ENCODE measurements at regions not wholly inside any gene's neighbourhood (a gene's known extent, or its start where the extent isn't known, plus 50 kb on each side); places are given as distances from the start of the nearest gene placed in this dataset.

DNA sequence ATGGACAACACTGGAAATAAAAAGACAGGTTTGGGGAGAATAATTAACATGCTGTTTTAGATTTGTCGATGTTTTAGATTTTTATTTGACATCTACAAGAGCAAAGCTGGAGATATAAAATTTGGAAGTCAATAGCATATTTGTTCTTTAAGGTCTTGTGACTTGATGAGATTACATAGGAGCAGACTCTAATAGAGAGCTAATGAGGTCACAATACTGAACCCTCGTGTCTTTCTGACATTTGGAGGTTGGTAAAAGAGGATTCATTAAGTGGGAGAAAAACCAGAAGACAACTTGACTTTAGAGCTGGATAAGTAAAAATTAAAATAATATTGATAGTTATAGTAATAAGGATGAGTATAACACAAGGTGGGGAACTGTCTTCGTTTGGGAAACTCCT, 322.7 kb upstream of the SEMA6A start:
- Histone ChIP-seq H3K36me3 (ENCODE audit: low read depth) (no peaks in the 10 kb centered on the region), H3K27me3 (ENCODE audit: insufficient read depth, low read depth) (peaks cover 11% of the 10 kb centered on the region; the same call in 1 of the 2 replicates), H4K20me1 (ENCODE audit: insufficient read depth) (no peaks in the 10 kb centered on the region), H3K4me3 (no peak overlapping the region), H3K4me1 (replicated peaks; ENCODE audit: insufficient read depth) (no peaks in the 10 kb centered on the region), H3K9me3 (ENCODE audit: insufficient read depth, low read depth) (no peaks in the 10 kb centered on the region), H3F3A (ENCODE audit: insufficient read depth, low read depth) (no peaks in the 10 kb centered on the region), H3K27ac (no peak overlapping the region), H3K9me2 (ENCODE audit: insufficient read depth) (no peaks in the 10 kb centered on the region), H3K4me2 (no peak overlapping the region), H3K79me2 (ENCODE audit: low read depth) (no peaks in the 10 kb centered on the region), H2AFZ (no peak overlapping the region)
- no TSS peak for BruUV-seq (replicated peaks)
- POLR2A ChIA-PET (ENCODE audit: unreplicated experiment), result no interaction called here
- DNase-seq, result no peak
- TF ChIP-seq, protein P1, sequence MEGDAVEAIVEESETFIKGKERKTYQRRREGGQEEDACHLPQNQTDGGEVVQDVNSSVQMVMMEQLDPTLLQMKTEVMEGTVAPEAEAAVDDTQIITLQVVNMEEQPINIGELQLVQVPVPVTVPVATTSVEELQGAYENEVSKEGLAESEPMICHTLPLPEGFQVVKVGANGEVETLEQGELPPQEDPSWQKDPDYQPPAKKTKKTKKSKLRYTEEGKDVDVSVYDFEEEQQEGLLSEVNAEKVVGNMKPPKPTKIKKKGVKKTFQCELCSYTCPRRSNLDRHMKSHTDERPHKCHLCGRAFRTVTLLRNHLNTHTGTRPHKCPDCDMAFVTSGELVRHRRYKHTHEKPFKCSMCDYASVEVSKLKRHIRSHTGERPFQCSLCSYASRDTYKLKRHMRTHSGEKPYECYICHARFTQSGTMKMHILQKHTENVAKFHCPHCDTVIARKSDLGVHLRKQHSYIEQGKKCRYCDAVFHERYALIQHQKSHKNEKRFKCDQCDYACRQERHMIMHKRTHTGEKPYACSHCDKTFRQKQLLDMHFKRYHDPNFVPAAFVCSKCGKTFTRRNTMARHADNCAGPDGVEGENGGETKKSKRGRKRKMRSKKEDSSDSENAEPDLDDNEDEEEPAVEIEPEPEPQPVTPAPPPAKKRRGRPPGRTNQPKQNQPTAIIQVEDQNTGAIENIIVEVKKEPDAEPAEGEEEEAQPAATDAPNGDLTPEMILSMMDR (conservative IDR thresholded peaks at IDR 0.05), result no peak
- no peak for TF ChIP-seq EZH2 (IDR thresholded peaks at IDR 0.05; ENCODE audit: low read depth)
- CTCF ChIA-PET, result no interaction called here
- intact Hi-C loops (cut with micrococcal nuclease; ENCODE audit: unreplicated experiment), result no loop called here

GRCh38 chr5:116896001-116896400, 321.4 kb upstream of the SEMA6A start:
- no peak for TF ChIP-seq EZH2 (IDR thresholded peaks at IDR 0.05; ENCODE audit: low read depth)
- TF ChIP-seq, protein P1 (conservative IDR thresholded peaks at IDR 0.05), result no peak
- Histone ChIP-seq H3K4me1 (replicated peaks; ENCODE audit: insufficient read depth) (no peaks in the 10 kb centered on the region), H3K27ac (no peak overlapping the region), H3K4me3 (no peak overlapping the region), H3K79me2 (ENCODE audit: low read depth) (no peaks in the 10 kb centered on the region), H2AFZ (no peak overlapping the region), H3K9me2 (ENCODE audit: insufficient read depth) (no peaks in the 10 kb centered on the region), H3K9me3 (ENCODE audit: insufficient read depth, low read depth) (no peaks in the 10 kb centered on the region), H3K4me2 (no peak overlapping the region), H4K20me1 (ENCODE audit: insufficient read depth) (no peaks in the 10 kb centered on the region), H3F3A (ENCODE audit: insufficient read depth, low read depth) (no peaks in the 10 kb centered on the region), H3K27me3 (ENCODE audit: insufficient read depth, low read depth) (peaks cover 11% of the 10 kb centered on the region; the same call in 1 of the 2 replicates), H3K36me3 (ENCODE audit: low read depth) (no peaks in the 10 kb centered on the region)
- ChIA-PET POLR2A (ENCODE audit: unreplicated experiment) (no interaction called here), CTCF (no interaction called here)
- intact Hi-C loops (cut with micrococcal nuclease; ENCODE audit: unreplicated experiment), result no loop called here
- DNase-seq, result no peak
- no TSS peak for BruUV-seq (replicated peaks)

GRCh38 chr5:116892993-116893392, 318.4 kb upstream of the SEMA6A start:
- BruUV-seq (replicated peaks), result no TSS peak
- TF ChIP-seq, protein P1 (conservative IDR thresholded peaks at IDR 0.05), result no peak
- TF ChIP-seq EZH2 (IDR thresholded peaks at IDR 0.05; ENCODE audit: low read depth), result no peak
- POLR2A ChIA-PET (ENCODE audit: unreplicated experiment), result no interaction called here
- Histone ChIP-seq H3K9me3 (ENCODE audit: insufficient read depth, low read depth) (no peaks in the 10 kb centered on the region), H3K36me3 (ENCODE audit: low read depth) (no peaks in the 10 kb centered on the region), H4K20me1 (ENCODE audit: insufficient read depth) (no peaks in the 10 kb centered on the region), H3K27ac (no peak overlapping the region), H3K4me3 (no peak overlapping the region), H3K9me2 (ENCODE audit: insufficient read depth) (no peaks in the 10 kb centered on the region), H3K4me1 (replicated peaks; ENCODE audit: insufficient read depth) (no peaks in the 10 kb centered on the region), H2AFZ (no peak overlapping the region), H3K4me2 (no peak overlapping the region), H3K79me2 (ENCODE audit: low read depth) (no peaks in the 10 kb centered on the region), H3K27me3 (ENCODE audit: insufficient read depth, low read depth) (peaks cover 22% of the 10 kb centered on the region), H3F3A (ENCODE audit: insufficient read depth, low read depth) (no peaks in the 10 kb centered on the region)
- intact Hi-C loops (cut with micrococcal nuclease; ENCODE audit: unreplicated experiment), result no loop called here
- DNase-seq, result no peak
- CTCF ChIA-PET, result no interaction called here
